GM19452 (cell line): ENCODE measurements at regions not wholly inside any gene's neighbourhood (a gene's known extent, or its start where the extent isn't known, plus 50 kb on each side); places are given as distances from the start of the nearest gene placed in this dataset.

Experiments
- ATAC-seq: cut with Tn5 transposase; IDR thresholded peaks from one replicate; pipeline ENCODE4 v1.9.1; 2021; ENCODE audit not compliant: unreplicated experiment

DNA sequence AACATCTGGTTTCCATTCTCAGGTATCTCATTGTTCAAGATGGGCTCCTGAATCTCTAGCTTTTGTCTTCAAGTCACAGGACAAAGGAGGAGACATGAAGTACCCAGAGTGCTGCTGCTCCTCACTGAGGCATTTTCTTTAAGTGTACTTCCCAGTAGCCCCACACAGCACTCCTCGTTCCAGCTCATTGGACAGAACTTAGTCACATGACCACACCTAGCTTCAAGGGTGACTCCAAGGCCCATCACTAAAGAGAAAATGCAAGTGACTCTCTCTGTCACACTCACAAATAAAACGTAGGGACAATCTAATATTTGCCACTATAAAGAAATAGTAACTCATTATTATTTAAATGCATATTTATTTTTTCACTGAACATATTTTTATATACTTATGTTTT lies 58.3 kb upstream of the NEUROD6 start:
- no peak for ATAC-seq

GRCh38 chr7:31407178-31407676 lies 66.7 kb upstream of the NEUROD6 start:
- ATAC-seq: no peak

DNA sequence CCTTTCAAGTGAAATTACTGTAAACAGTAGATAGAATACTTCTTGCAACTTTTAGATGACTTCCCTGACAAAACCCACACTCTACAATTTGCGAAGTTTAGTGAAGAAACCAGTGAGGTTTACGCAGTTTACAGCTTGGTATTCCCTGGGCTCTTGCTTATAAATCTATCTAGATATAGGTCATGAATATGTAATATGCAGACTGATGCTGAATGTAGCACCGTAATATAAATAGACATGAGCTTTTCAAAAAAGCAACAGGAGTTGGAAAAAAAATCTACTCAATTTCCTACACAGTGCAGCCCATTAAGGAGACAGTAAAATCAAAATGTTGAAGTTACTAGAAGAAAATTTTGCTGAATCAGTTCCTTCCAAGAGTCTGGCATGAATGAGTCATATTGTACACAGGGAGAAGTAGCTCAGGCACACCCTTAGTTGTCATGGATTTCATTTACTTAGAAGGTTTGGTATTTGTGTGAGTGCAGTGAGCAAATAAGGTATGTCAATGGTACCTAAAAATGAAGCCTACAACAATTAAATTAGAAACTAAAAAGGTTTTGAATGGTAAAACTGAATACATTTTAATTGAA lies 67.7 kb upstream of the NEUROD6 start:
- no peak for ATAC-seq

DNA sequence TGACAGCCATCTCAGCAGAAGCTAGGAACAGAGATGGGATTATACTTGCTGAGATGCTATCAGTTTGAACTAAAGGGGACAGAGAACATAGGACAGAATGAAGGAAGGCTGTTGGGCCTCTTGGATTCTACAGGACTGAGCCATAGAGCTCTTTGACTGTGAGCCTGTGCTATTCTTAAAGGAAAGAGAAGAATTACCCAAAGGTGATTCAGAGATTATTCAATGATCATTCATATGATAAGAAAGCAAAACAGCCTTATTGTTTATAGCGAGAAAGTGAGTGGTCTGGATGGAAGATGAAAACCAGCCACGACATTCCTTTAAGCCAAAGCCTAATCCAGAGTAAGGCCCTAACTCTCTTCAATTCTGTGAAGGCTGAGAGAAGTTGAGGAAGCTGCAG lies 69.7 kb upstream of the NEUROD6 start:
- no peak for ATAC-seq

DNA sequence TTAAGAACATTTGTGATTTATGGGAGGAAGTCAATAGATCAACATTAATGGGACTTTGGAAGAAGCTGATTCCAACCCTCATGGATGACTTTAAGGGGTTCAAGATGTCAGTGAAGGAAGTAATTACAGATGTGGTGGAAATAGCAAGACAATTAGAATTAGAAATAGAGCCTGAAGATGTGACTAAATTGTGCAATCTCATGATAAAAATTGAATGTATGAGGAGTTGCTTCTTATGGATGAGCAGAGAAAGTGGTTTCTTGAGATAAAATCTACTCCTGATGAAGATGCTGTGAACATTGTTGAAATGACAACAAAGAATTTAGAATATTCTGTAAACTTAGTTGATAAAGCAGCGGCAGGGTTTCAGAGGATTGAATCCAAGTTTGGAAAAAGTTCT lies 70.9 kb upstream of the NEUROD6 start:
- no peak for ATAC-seq

GRCh38 chr7:31413766-31414165 lies 73.2 kb upstream of the NEUROD6 start:
- ATAC-seq: no peak

DNA sequence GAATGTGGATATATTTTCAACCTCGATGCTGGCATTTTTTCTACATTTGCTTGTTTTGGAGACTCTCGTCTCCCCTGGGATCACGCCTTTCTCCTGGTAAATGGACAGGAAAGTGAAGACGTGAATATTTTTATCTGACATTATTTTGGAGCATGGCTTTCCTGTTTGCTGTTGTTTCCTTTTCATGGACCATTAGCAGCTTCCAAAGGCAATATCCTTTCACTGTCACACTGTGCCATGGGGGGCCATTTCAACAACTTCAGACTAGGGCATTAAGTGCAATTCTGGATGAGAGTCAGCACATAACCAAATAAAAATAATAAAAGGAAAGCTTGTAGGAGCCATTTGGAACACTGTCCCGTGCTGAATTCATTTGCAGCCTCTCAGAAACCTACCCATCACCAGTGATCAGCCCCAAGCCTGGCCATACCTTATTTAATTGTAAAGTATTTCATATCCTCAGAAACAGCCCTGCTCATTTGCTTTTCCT lies 75.9 kb upstream of the NEUROD6 start:
- ATAC-seq: no peak

- no peak for ATAC-seq
These were observed 78.4 kb upstream of the NEUROD6 start for GRCh38 chr7:31418928-31419327.

DNA sequence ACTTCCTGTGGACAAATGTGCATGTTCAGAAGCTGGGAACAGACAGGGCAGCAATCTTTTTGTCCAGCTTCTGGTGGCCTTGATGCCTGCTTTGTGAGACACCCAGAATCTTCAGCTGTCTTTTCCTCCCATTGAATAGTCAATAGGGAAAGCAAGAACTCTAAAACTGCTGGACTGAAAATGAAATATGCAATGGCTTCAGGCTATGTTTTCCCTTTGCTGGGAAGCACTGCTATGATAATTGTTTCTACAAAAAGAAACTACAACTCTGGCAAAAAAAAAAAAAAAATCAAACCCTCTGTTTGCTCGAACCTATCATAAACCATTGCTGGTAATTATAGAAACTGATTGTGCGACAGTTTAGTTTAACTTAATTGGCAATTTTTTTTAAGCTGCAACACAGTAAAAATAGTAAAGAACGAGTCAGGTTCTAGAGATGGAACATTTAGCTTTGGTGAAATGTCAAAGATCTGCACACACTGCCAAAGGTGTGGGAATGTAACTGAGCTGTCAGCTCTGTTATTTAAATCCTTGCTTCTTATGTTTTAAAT lies 79.1 kb upstream of the NEUROD6 start:
- ATAC-seq: no peak

DNA sequence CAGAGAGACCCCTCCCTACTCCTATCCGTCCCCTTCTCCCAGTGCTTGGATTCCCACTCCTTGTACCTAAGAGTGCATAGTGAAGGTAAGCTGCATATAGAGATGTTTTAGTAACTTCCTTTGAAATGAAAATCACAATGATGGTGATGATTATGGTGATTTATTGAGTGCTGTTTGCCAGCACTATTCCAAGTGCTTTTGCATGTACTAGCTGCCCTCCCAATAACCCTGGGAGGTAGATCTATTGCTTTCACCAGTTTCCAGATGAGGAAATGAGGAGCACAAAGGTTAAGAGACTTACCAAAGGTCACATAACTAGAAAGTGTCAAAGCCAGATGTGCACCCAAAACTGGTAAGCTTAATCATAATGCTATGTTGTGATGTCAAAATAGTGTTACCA lies 80.4 kb upstream of the NEUROD6 start:
- ATAC-seq: no peak

DNA sequence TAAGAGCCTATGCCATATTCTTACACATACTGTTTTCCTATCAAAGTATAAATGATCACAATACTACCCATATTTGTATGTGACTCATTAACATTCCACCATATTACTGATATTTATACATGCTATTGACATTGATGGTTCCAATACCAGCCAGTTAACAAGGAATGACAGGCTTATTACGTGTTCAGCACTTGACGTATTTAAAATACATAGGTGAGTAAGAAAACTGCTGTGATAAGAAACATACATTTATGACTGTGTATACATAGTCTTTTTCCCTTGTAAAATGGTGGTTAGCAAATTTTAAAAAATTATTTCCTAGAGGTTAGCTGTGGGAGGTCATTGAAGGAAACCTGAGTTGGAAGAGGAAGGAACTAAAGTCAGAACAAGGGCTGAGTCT lies 81.1 kb upstream of the NEUROD6 start:
- ATAC-seq: no peak

DNA sequence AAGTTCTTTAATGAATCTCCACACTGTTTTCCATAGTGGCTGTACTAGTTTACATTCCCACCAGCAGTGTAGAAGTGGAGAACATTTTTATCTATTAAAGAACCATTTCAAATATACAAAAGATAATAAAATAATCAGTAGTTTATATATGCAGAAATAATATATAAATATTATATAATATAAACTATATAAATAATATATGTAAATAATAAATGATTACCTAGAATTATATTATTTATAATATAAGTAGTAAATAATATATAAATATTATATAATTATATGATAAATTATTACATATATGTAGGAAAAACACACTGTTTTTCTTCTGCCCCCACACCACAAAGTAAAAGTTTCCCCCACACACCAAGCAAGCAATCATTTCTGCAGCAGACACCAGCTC lies 83.5 kb upstream of the NEUROD6 start:
- no peak for ATAC-seq

GRCh38 chr7:31432176-31432575 lies 81.7 kb upstream of the ITPRID1 start:
- no peak for ATAC-seq

DNA sequence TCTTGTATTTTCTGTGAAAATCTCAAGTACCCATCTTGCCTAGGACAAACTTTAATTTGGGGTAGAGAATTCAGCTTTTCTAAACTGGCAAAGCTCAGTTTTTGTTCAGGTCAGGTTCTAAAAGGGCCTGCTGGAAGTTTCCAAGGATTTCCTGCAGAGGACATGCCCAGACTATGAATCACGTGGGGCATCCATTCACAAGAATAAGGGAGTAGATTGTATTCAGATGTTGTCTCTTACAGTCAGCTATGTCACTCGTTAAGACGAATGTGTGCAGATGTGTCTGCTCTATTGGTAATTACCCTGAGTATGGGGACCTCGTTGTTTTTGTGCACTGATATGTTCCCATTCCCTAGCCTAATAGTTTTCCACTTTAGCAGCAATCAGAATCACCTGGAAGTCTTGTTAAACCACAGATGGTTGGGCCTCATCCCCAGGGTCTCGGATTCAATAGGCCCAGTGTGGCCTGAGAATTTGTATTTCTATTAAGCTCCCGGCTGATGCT lies 81.0 kb upstream of the ITPRID1 start:
- no peak for ATAC-seq

- ATAC-seq: no peak
These were observed 76.5 kb upstream of the ITPRID1 start for GRCh38 chr7:31437250-31437865.

- ATAC-seq: no peak
These were observed 74.7 kb upstream of the ITPRID1 start for GRCh38 chr7:31439165-31439564.

DNA sequence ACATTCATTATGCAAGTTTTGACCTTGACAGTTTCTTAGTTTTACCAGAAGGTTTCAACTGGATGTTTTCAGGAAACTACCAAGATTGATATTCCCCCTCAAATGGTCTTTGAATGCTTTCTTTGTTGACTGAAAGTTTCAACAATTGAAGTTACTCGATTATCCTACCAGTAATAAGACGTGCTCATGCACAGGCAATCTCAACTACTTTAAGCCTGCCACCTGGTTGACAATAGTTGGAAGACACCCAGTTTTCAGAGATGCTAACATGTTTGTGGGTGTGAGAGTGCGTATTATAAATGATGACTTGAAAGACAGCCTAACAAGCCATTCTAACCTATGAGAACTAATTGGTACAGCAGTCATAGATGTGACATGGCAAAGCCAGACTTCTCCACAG lies 73.4 kb upstream of the ITPRID1 start:
- no peak for ATAC-seq

GRCh38 chr7:31442626-31443025 lies 71.3 kb upstream of the ITPRID1 start:
- ATAC-seq: no peak

GRCh38 chr7:31443457-31443856 lies 70.4 kb upstream of the ITPRID1 start:
- peak; percentile 85 for ATAC-seq

GRCh38 chr7:31444196-31444595 lies 69.7 kb upstream of the ITPRID1 start:
- ATAC-seq: no peak

DNA sequence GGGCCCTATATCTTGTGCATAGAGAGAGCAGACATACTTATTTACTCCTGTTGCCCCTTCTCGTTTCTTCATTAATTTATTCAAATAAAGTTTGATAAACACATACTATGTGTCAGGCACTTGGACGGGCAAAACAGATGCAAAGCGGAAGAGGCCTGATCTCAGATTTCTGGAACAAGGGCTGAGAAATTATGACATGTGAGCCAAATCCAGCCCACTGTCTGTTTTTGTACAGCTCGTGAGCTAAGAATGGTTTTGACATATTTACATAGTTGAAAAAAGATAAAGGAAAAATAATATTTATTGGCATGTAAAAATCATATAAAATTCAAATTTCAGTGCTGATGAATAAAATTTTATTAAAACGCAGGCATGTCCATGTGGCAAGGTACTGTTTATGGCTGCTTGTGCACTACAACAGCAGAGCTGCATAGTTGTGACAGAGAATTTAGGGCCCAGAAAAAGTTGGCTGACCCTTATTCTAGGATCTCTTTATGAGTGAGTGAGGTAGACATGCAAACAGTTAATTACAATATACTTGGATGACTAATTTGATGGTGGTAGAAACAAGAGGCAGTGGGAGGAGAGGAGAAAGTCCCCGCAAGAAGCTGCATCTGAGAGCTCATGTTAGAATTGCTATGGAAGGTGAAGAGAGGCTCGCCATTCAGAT lies 68.1 kb upstream of the ITPRID1 start:
- no peak for ATAC-seq

- ATAC-seq: no peak
These were observed 65.2 kb upstream of the ITPRID1 start for GRCh38 chr7:31448649-31449048.
